ENCODE measurements at regions not wholly inside any gene's neighbourhood (a gene's known extent, or its start where the extent isn't known, plus 50 kb on each side); places are given as distances from the start of the nearest gene placed in this dataset.

GRCh38 chr14:61196034-61196433, 85.1 kb downstream of the TMEM30B start:
- POLR2A ChIA-PET: no interaction called here
- no peak overlapping the region for H3K4me3 Mint-ChIP-seq
- DNase-seq: no peak
- H3K27me3 Mint-ChIP-seq: peaks cover 32% of the 10 kb centered on the region
- H3K27ac Mint-ChIP-seq: no peak overlapping the region
- CTCF ChIA-PET: interaction anchor here (0.9 kb wide), 1 partner anchor 56 kb away, joined by 3 read pairs; no protein-coding TSS in a partner anchor
- no peaks in the 10 kb centered on the region for H3K9me3 Mint-ChIP-seq
- no peak for ATAC-seq
- intact Hi-C loops (cut with micrococcal nuclease): no loop called here
- H3K4me1 Mint-ChIP-seq (ENCODE audit: low read depth): no peaks in the 10 kb centered on the region
- TF ChIP-seq CTCF (IDR thresholded peaks at IDR 0.05): no peak
- H3K36me3 Mint-ChIP-seq (ENCODE audit: low read depth): no peaks in the 10 kb centered on the region

GRCh38 chr14:61193476-61193875, 87.7 kb downstream of the TMEM30B start:
- H3K36me3 Mint-ChIP-seq (ENCODE audit: low read depth): no peaks in the 10 kb centered on the region
- POLR2A ChIA-PET: no interaction called here
- DNase-seq (no peak), ATAC-seq (no peak)
- intact Hi-C loops (cut with micrococcal nuclease): no loop called here
- no peak overlapping the region for H3K4me3 Mint-ChIP-seq
- peaks cover 41% of the 10 kb centered on the region for H3K27me3 Mint-ChIP-seq
- no peaks in the 10 kb centered on the region for H3K9me3 Mint-ChIP-seq
- CTCF ChIA-PET: no interaction called here
- no peak overlapping the region for H3K27ac Mint-ChIP-seq
- no peak for TF ChIP-seq CTCF (IDR thresholded peaks at IDR 0.05)
- peaks cover 8% of the 10 kb centered on the region for H3K4me1 Mint-ChIP-seq (ENCODE audit: low read depth)

GRCh38 chr14:61192989-61193388, 88.1 kb downstream of the TMEM30B start:
- ChIA-PET CTCF (no interaction called here), POLR2A (no interaction called here)
- Mint-ChIP-seq H3K4me1 (ENCODE audit: low read depth) (peaks cover 8% of the 10 kb centered on the region), H3K4me3 (no peak overlapping the region), H3K9me3 (no peaks in the 10 kb centered on the region), H3K36me3 (ENCODE audit: low read depth) (no peaks in the 10 kb centered on the region), H3K27ac (no peak overlapping the region), H3K27me3 (peaks cover 40% of the 10 kb centered on the region)
- intact Hi-C loops (cut with micrococcal nuclease): no loop called here
- ATAC-seq (no peak), DNase-seq (no peak)
- TF ChIP-seq CTCF (IDR thresholded peaks at IDR 0.05): no peak

GRCh38 chr14:61191733-61192132, 89.4 kb downstream of the TMEM30B start:
- DNase-seq (no peak), ATAC-seq (no peak)
- Mint-ChIP-seq H3K27ac (no peak overlapping the region), H3K27me3 (peaks cover 46% of the 10 kb centered on the region), H3K4me3 (no peak overlapping the region), H3K4me1 (ENCODE audit: low read depth) (peaks cover 8% of the 10 kb centered on the region), H3K36me3 (ENCODE audit: low read depth) (no peaks in the 10 kb centered on the region), H3K9me3 (no peaks in the 10 kb centered on the region)
- intact Hi-C loops (cut with micrococcal nuclease): no loop called here
- TF ChIP-seq CTCF (IDR thresholded peaks at IDR 0.05): no peak
- ChIA-PET POLR2A (no interaction called here), CTCF (interaction anchor here (0.9 kb wide), 1 partner anchor 60 kb away, joined by 3 read pairs; no protein-coding TSS in a partner anchor)

GRCh38 chr14:61190341-61190740, 90.8 kb downstream of the TMEM30B start:
- no peaks in the 10 kb centered on the region for H3K36me3 Mint-ChIP-seq (ENCODE audit: low read depth)
- no peak for TF ChIP-seq CTCF (IDR thresholded peaks at IDR 0.05)
- no peak overlapping the region for H3K4me3 Mint-ChIP-seq
- DNase-seq (no peak), ATAC-seq (no peak)
- peaks cover 8% of the 10 kb centered on the region for H3K4me1 Mint-ChIP-seq (ENCODE audit: low read depth)
- POLR2A ChIA-PET: no interaction called here
- H3K27me3 Mint-ChIP-seq: peaks cover 48% of the 10 kb centered on the region
- H3K27ac Mint-ChIP-seq: no peak overlapping the region
- intact Hi-C loops (cut with micrococcal nuclease): no loop called here
- H3K9me3 Mint-ChIP-seq: no peaks in the 10 kb centered on the region
- CTCF ChIA-PET: interaction anchor here (1.0 kb wide), 1 partner anchor 10 kb away, joined by 3 read pairs; no protein-coding TSS in a partner anchor

Measured in activated CD8-positive, alpha-beta T cell treated with anti-CD3 and anti-CD28 coated beads for 36 hours (primary cell).